H1 (cell line): ENCODE measurements at regions not wholly inside any gene's neighbourhood (a gene's known extent, or its start where the extent isn't known, plus 50 kb on each side); places are given as distances from the start of the nearest gene placed in this dataset.

Experiments used
- CTCF ChIP-seq, 3 experiments: IDR thresholded peaks; 1 replicate in 2 of 3; 2 replicates in 1 of 3; pipeline versions ENCODE4 v1.5.1 to v1.6.1; 2011; ENCODE audit warnings: low read length in 3 of 3, mild to moderate bottlenecking in 3 of 3, inconsistent platforms in 2 of 3, low read depth in 1 of 3, moderate library complexity in 1 of 3; ENCODE audit not compliant: insufficient read depth in 1 of 3; ENCODE audit errors: control extremely low read depth in 1 of 3
- EZH2 ChIP-seq: fragments of 200-600 bp; sonication (generic); IDR thresholded peaks from 2 replicates; pipeline ENCODE4 v1.7.1; 2012; ENCODE audit warnings: low read depth, mild to moderate bottlenecking, moderate library complexity, low read length, inconsistent platforms; ENCODE audit not compliant: severe bottlenecking
- JUND ChIP-seq: IDR thresholded peaks from 2 replicates; pipeline ENCODE4 v1.6.1; 2011; ENCODE audit warnings: mild to moderate bottlenecking, improper control_type of control experiment, low read length
- MAX ChIP-seq: IDR thresholded peaks from 2 replicates; pipeline ENCODE4 v1.6.1; 2012; ENCODE audit warnings: inconsistent platforms
- POLR2A ChIP-seq, 2 experiments: IDR thresholded peaks; 1 replicate in 1 of 2; 2 replicates in 1 of 2; pipeline ENCODE4 v1.6.1; 2011; ENCODE audit warnings: low read depth in 2 of 2, low read length in 2 of 2, mild to moderate bottlenecking in 2 of 2; ENCODE audit errors: control extremely low read depth in 1 of 2
- POLR2AphosphoS5 ChIP-seq: IDR thresholded peaks from 2 replicates; pipeline ENCODE4 v1.6.1; 2011; ENCODE audit warnings: low read depth, low read length
- RFX5 ChIP-seq: IDR thresholded peaks from 2 replicates; pipeline ENCODE4 v1.6.1; 2011; ENCODE audit warnings: low read depth, low read length, improper control_type of control experiment, borderline replicate concordance
- SIRT6 ChIP-seq: IDR thresholded peaks from one replicate; pipeline ENCODE4 v1.7.1; 2012; ENCODE audit warnings: low read length, inconsistent platforms
- SP1 ChIP-seq: IDR thresholded peaks from 2 replicates; pipeline ENCODE4 v1.6.1; 2011; ENCODE audit warnings: low read depth, low read length
- SP4 ChIP-seq: IDR thresholded peaks from 2 replicates; pipeline ENCODE4 v1.6.1; 2012; ENCODE audit warnings: low read length, inconsistent platforms
- TAF7 ChIP-seq: optimal IDR thresholded peaks from 2 replicates; pipeline ENCODE3; 2011; ENCODE audit warnings: low read depth, mild to moderate bottlenecking, inconsistent platforms, low read length, moderate library complexity, borderline replicate concordance

- no peak for TF ChIP-seq SP1
- TF ChIP-seq JUND: no peak
- TF ChIP-seq CTCF (IDR thresholded peaks at IDR 0.05; ENCODE audit: control extremely low read depth in 1 of 3, insufficient read depth in 1 of 3, low read depth in 1 of 3, low read length in 3 of 3): no peak
- TF ChIP-seq POLR2A (IDR thresholded peaks at IDR 0.05; ENCODE audit: control extremely low read depth in 1 of 2, low read depth in 2 of 2, low read length in 2 of 2): no peak
- TF ChIP-seq POLR2AphosphoS5: no peak
- no peak for TF ChIP-seq RFX5
- TF ChIP-seq EZH2: no peak
- no peak for TF ChIP-seq SIRT6
- TF ChIP-seq MAX: no peak
- TF ChIP-seq TAF7: no peak
- no peak for TF ChIP-seq SP4
These were observed 449.7 kb upstream of the CWC22 start for GRCh38 chr2:180456801-180457200.
